ENCODE measurements at regions not wholly inside any gene's neighbourhood (a gene's known extent, or its start where the extent isn't known, plus 50 kb on each side); places are given as distances from the start of the nearest gene placed in this dataset.
A peak's percentile ranks its signal among the peaks of the same experiment; 100 is the strongest.

DNA sequence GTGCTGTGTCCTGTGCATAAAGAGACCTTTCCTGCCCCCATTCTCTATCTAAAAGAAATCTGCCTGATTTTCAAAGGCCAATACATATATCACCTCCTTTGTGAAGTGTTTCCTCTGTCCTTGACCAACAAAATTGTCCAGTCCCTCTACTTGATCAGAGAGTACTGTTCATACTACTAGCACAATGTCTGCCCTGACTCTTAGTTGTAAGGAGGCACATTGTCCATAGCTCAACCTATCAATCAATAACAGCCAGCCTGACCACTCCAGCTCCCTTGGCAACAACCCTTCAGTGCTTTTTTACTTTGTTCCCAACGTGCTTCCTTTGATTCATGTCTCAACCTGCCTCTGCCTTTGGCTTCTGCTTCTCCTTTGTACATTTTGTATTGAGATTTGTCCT, 398.9 kb downstream of the TRIB2 start:
- H3K27me3 Mint-ChIP-seq, result peaks cover 12% of the 10 kb centered on the region
- ATAC-seq (replicated peaks; ENCODE audit: extremely low read depth, poor library complexity, severe bottlenecking), result no peak
- no peak for DNase-seq (ENCODE audit: low spot score in 2 of 2)
- no peaks in the 10 kb centered on the region for H3K9me3 Mint-ChIP-seq
- H3K4me3 Mint-ChIP-seq, result no peak overlapping the region
- no peak overlapping the region for H3K27ac Mint-ChIP-seq (ENCODE audit: low read depth)
- H3K4me1 Mint-ChIP-seq, result no peaks in the 10 kb centered on the region
- no peaks in the 10 kb centered on the region for H3K36me3 Mint-ChIP-seq (ENCODE audit: insufficient read depth)

DNA sequence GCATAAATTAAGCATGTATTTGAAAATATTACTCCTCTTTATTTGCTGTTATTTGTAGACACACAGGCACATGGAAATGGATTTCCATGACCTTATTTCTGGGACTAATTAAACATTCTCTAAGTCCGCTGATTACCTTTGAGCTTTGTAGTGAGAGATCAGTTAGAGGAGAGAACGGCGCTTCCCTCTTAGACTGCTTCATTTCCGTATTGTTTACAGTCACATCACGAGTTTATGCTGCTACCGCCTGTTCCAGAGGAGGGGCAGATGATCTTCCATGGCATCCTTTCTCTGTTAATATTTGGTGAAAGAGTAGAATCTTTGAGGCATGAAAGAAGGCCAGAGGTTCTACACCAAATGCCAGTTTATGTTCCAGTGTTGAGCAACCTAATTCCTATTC, 404.4 kb downstream of the TRIB2 start:
- Mint-ChIP-seq H3K4me3 (no peak overlapping the region), H3K36me3 (ENCODE audit: insufficient read depth) (no peaks in the 10 kb centered on the region), H3K9me3 (no peaks in the 10 kb centered on the region), H3K27me3 (peaks cover 2% of the 10 kb centered on the region), H3K27ac (ENCODE audit: low read depth) (no peak overlapping the region), H3K4me1 (no peaks in the 10 kb centered on the region)
- DNase-seq (ENCODE audit: low spot score in 2 of 2) (no peak), ATAC-seq (replicated peaks; ENCODE audit: extremely low read depth, poor library complexity, severe bottlenecking) (no peak)

DNA sequence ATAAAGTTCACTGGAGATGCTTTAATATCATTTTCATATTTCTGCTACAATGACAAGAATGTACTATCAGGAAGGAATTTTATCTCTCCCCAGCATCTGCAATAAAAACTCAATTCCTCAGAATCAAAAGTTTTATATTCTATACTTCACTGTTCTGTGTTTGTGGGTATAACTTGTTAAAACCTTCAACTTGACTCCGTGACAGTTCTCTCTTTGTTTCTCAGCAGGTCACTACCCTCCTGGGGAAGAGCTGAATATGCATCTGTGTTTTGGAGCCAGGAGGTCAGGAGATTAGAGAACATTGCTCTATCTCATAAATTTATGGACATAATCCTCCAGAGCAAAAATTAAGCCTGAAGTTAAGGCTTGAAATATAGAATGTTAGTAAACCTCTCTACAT, 411.4 kb downstream of the TRIB2 start:
- no peak for ATAC-seq (replicated peaks; ENCODE audit: extremely low read depth, poor library complexity, severe bottlenecking)

DNA sequence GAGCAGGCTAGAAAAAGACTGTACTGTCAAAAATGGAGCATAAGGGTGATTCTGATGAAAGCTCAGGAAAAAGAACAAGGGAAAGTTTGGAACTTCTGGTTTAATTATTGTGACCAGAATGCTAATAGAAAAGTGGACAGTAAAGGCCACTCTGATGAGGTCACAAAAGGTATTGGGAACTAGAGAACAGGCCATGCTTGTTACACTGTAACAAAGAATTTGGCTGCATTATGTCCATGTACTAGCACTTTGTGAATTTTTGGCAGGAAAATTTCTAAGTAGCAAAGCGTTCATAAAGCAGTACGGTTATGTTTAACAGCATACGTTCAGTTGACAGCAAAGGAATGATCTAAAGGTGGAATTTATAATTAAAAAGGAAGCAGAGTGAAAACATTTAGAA, 418.6 kb downstream of the TRIB2 start:
- ATAC-seq (replicated peaks; ENCODE audit: extremely low read depth, poor library complexity, severe bottlenecking), result no peak
- Mint-ChIP-seq H3K4me1 (no peaks in the 10 kb centered on the region), H3K36me3 (ENCODE audit: insufficient read depth) (no peaks in the 10 kb centered on the region), H3K27ac (ENCODE audit: low read depth) (no peak overlapping the region), H3K9me3 (no peaks in the 10 kb centered on the region), H3K4me3 (no peak overlapping the region), H3K27me3 (no peaks in the 10 kb centered on the region)
- DNase-seq (ENCODE audit: low spot score in 2 of 2), result no peak

More for the DNA sequence above, 411.4 kb downstream of the TRIB2 start:
- Mint-ChIP-seq H3K4me3 (no peak overlapping the region), H3K4me1 (no peaks in the 10 kb centered on the region), H3K27me3 (peaks cover 11% of the 10 kb centered on the region), H3K27ac (ENCODE audit: low read depth) (no peak overlapping the region), H3K36me3 (ENCODE audit: insufficient read depth) (no peaks in the 10 kb centered on the region), H3K9me3 (no peaks in the 10 kb centered on the region)
- no peak for DNase-seq (ENCODE audit: low spot score in 2 of 2)

DNA sequence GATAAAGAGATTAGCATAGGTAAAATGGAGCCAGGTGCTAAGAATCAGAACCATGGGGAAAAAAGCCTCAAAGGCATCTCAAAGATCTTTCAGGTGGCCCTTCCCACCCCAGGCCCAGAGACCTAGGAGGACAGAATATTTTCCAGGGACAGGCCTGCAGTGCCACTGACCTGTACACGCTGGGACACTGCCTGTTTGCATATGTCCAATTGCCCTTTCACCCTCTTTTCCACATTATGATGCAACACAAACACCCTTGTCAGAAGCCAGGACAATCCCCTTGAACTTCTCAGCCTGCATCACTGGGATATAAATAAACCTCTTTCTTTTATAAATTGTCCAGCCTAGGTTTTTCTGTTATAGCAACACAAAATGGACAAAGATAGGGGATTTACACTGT, 419.1 kb downstream of the TRIB2 start:
- Mint-ChIP-seq H3K27me3 (no peaks in the 10 kb centered on the region), H3K27ac (ENCODE audit: low read depth) (no peak overlapping the region)

DNA sequence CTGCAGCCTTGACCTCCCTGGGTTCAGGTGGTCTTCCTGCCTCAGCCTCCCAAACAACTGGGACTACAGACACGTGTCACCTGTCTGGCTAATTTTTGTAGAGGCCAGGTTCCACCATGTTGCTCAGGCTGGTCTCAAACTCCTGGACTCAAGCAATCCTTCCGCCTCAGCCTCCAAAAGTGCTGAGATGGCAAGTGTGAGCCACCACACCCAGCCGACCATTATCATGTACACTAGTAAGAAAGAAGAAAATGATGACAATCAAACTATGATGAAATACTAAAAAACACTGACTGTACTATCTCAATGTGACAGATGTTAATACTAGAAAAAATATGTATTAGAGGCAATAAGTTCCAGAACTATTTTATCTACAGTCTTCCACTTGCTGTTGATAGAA, 420.9 kb downstream of the TRIB2 start:
- peaks cover 6% of the 10 kb centered on the region for H3K9me3 Mint-ChIP-seq
- H3K4me3 Mint-ChIP-seq, result no peak overlapping the region
- peaks cover 7% of the 10 kb centered on the region for H3K27me3 Mint-ChIP-seq
- H3K36me3 Mint-ChIP-seq (ENCODE audit: insufficient read depth), result no peaks in the 10 kb centered on the region
- DNase-seq (ENCODE audit: low spot score in 2 of 2) (no peak), ATAC-seq (replicated peaks; ENCODE audit: extremely low read depth, poor library complexity, severe bottlenecking) (no peak)
- H3K4me1 Mint-ChIP-seq, result no peaks in the 10 kb centered on the region
- no peak overlapping the region for H3K27ac Mint-ChIP-seq (ENCODE audit: low read depth)

More for the DNA sequence above, 419.1 kb downstream of the TRIB2 start:
- Mint-ChIP-seq H3K4me1 (no peaks in the 10 kb centered on the region), H3K4me3 (no peak overlapping the region), H3K36me3 (ENCODE audit: insufficient read depth) (no peaks in the 10 kb centered on the region), H3K9me3 (no peaks in the 10 kb centered on the region)
- ATAC-seq (replicated peaks; ENCODE audit: extremely low read depth, poor library complexity, severe bottlenecking), result no peak
- DNase-seq (ENCODE audit: low spot score in 2 of 2), result no peak

DNA sequence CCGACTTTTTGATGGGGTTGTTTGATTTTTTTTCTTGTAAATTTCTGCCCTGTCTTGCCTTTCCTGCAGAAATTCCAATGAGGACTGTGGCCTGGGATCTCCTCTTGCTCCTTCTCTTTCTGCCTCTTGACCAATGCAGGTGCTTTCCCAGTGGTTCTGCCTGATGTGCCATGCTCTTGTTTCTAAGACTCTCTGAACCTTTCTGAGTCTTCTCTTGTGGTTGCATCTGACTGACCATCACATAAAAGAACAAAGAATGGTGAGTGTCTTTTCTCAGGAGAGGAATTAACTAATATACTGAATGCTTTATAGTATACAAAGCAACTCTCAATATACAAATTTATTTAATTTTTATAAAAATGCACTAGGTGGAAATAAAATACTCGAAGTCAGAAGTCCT, 424.6 kb downstream of the TRIB2 start:
- Mint-ChIP-seq H3K4me1 (no peaks in the 10 kb centered on the region), H3K4me3 (no peak overlapping the region), H3K36me3 (ENCODE audit: insufficient read depth) (no peaks in the 10 kb centered on the region), H3K9me3 (peaks cover 6% of the 10 kb centered on the region), H3K27ac (ENCODE audit: low read depth) (no peak overlapping the region), H3K27me3 (peaks cover 8% of the 10 kb centered on the region)
- DNase-seq (ENCODE audit: low spot score in 2 of 2) (no peak), ATAC-seq (replicated peaks; ENCODE audit: extremely low read depth, poor library complexity, severe bottlenecking) (no peak)

DNA sequence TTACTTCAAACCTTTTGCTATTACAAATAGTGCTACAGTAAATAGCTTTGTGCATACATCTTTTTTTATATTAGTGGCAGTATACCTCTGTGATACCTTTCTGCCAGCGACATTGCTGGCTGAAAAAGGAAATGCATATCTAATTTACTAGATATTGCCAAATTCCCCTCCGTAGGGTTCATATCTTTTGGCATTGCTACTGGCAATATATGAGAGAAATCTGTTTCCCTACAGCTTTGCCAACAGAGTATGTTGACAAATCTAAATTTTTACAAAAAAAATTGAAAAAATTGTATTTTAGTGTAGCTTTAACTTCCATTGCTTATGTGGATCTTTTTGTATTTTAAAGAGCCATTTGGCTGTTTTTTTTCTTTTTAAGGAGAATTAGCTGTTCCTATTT, 426.7 kb downstream of the TRIB2 start:
- DNase-seq (ENCODE audit: low spot score in 2 of 2), result no peak
- H3K27ac Mint-ChIP-seq (ENCODE audit: low read depth), result no peak overlapping the region
- H3K4me3 Mint-ChIP-seq, result no peak overlapping the region
- peaks cover 6% of the 10 kb centered on the region for H3K9me3 Mint-ChIP-seq
- no peaks in the 10 kb centered on the region for H3K4me1 Mint-ChIP-seq
- ATAC-seq (replicated peaks; ENCODE audit: extremely low read depth, poor library complexity, severe bottlenecking), result no peak
- H3K27me3 Mint-ChIP-seq, result peaks cover 8% of the 10 kb centered on the region
- H3K36me3 Mint-ChIP-seq (ENCODE audit: insufficient read depth), result no peaks in the 10 kb centered on the region

DNA sequence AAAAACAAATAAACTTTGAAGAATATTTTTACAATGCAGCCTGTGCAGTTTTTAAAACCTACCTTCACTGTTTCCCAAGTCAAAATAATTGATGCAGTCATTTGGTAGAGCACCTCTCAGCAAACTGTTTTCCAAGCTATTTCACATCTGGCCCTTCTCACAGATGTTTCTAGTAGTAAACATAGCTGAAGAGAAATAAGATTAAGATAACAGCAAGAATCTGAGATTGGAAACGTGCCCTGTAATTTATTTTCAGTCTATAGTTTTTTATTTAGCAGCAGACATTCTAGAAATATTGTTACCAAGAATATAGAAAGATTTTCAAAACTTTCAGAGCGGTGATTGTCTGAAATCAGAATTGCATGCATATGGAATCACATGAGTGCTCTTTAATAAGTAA, 440.2 kb downstream of the TRIB2 start:
- no peaks in the 10 kb centered on the region for H3K36me3 Mint-ChIP-seq (ENCODE audit: insufficient read depth)
- H3K27ac Mint-ChIP-seq (ENCODE audit: low read depth), result no peak overlapping the region
- peaks cover 40% of the 10 kb centered on the region for H3K27me3 Mint-ChIP-seq
- no peak overlapping the region for H3K4me3 Mint-ChIP-seq
- H3K4me1 Mint-ChIP-seq, result no peaks in the 10 kb centered on the region
- H3K9me3 Mint-ChIP-seq, result no peaks in the 10 kb centered on the region
- no peak for DNase-seq (ENCODE audit: low spot score in 2 of 2)
- no peak for ATAC-seq (replicated peaks; ENCODE audit: extremely low read depth, poor library complexity, severe bottlenecking)

DNA sequence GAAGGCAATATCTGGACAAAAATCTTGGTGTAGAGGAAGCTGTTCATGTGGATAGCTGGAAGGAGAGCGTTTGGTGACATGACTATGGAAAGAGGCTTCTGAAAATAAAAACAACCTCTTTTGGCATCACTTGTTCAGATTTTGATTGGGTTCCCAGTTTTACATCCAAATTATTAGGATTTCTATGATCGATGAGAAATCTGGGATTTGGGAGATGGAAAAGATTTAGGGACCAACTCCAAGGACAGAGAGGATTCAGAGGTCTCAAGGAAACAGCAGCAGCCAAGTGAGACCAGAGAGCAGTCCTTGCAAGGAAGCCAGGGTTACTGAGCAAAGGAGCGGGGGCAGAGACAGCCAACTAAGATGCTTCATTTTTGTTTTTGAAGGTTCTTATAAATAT, 441.7 kb downstream of the TRIB2 start:
- ATAC-seq (replicated peaks; ENCODE audit: extremely low read depth, poor library complexity, severe bottlenecking) (no peak), DNase-seq (ENCODE audit: low spot score in 2 of 2) (no peak)
- Mint-ChIP-seq H3K27me3 (peaks cover 46% of the 10 kb centered on the region), H3K9me3 (no peaks in the 10 kb centered on the region), H3K4me1 (no peaks in the 10 kb centered on the region), H3K27ac (ENCODE audit: low read depth) (no peak overlapping the region), H3K36me3 (ENCODE audit: insufficient read depth) (no peaks in the 10 kb centered on the region), H3K4me3 (no peak overlapping the region)

DNA sequence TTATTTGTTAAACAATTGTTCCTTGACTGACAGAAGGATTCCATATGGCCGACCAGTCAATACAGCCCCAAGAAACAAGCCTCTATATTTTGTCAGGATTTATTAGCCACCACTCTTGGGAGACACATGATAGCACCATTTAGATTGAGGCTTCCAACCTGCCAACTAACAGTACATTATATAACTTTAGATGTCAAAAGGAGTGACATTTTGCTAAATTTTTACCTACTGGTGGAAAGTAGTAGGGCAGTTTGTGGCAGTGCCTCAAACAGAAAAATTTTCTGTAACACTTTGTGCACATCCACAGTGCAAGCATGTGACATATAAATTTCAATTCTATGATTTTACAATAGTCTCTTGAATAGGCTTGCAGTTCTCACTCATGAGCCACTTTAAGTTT, 464.0 kb downstream of the TRIB2 start:
- ATAC-seq (replicated peaks; ENCODE audit: extremely low read depth, poor library complexity, severe bottlenecking) (no peak), DNase-seq (ENCODE audit: low spot score in 2 of 2) (no peak)
- H3K4me3 Mint-ChIP-seq, result no peak overlapping the region
- no peak overlapping the region for H3K27ac Mint-ChIP-seq (ENCODE audit: low read depth)
- peaks cover 7% of the 10 kb centered on the region for H3K27me3 Mint-ChIP-seq
- no peaks in the 10 kb centered on the region for H3K9me3 Mint-ChIP-seq
- no peaks in the 10 kb centered on the region for H3K36me3 Mint-ChIP-seq (ENCODE audit: insufficient read depth)
- H3K4me1 Mint-ChIP-seq, result no peaks in the 10 kb centered on the region

DNA sequence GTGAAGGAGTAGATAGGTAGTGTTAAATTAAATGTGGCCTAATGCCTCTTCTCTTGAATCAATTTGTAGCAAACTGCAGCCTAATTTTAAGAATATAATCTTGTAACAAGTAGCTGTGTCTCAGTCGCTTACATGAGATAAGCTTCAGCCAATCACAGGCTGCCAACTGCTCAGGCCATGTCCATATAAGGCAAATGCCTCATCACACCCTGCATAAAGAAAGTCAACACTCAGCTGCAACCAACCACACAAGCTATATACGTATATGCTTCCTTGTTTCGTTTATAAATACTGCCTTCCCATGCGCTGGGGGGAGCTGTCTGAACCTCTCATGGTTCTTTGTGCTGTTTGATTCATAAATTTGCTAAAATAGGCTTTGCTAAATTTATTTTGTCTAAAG, 476.3 kb downstream of the TRIB2 start:
- Mint-ChIP-seq H3K27ac (ENCODE audit: low read depth) (no peak overlapping the region), H3K36me3 (ENCODE audit: insufficient read depth) (no peaks in the 10 kb centered on the region), H3K9me3 (no peaks in the 10 kb centered on the region), H3K4me1 (no peaks in the 10 kb centered on the region), H3K4me3 (no peak overlapping the region), H3K27me3 (no peaks in the 10 kb centered on the region)
- no peak for DNase-seq (ENCODE audit: low spot score in 2 of 2)
- peak; percentile 46 for ATAC-seq (replicated peaks; ENCODE audit: extremely low read depth, poor library complexity, severe bottlenecking)

DNA sequence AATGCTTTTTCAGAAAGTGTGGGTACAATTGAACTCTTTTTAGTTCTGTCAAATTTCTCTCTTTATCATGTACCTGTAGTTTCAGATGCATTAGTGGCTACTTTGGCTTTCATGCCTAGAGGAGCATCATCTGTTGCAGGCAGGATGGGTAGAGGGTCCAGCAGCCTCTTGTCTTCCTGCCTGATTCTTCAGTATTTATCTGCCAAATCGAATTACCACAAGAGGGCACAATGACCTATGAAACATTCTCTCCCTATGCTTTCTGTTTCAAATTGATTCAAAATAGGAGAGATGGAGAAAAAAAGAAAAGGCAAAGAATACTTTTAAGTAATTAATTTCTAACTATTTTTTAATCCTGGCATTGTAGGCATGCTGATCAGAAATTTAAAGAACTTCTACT, 477.2 kb downstream of the TRIB2 start:
- no peaks in the 10 kb centered on the region for H3K4me1 Mint-ChIP-seq
- H3K27ac Mint-ChIP-seq (ENCODE audit: low read depth), result no peak overlapping the region
- ATAC-seq (replicated peaks; ENCODE audit: extremely low read depth, poor library complexity, severe bottlenecking) (no peak), DNase-seq (ENCODE audit: low spot score in 2 of 2) (no peak)
- no peak overlapping the region for H3K4me3 Mint-ChIP-seq
- H3K9me3 Mint-ChIP-seq, result no peaks in the 10 kb centered on the region
- no peaks in the 10 kb centered on the region for H3K27me3 Mint-ChIP-seq
- no peaks in the 10 kb centered on the region for H3K36me3 Mint-ChIP-seq (ENCODE audit: insufficient read depth)

DNA sequence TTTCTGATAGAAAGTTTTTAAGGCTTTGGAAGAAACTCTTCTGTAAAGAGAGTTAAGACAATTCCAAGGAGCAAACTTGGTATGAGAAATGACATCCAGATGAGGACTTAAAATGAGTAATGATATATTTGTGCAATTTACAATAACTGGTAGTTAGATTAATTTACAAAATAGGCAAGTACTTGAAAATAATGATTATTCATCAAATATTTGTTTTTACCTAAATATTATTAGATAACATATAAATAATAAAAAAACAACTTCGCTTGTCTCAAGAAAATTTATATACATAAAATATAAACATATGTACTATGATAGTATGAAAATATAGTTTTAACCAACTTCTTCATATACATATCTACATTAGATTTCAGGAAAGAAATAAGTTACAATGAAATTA, 478.5 kb downstream of the TRIB2 start:
- DNase-seq (ENCODE audit: low spot score in 2 of 2), result no peak
- no peak for ATAC-seq (replicated peaks; ENCODE audit: extremely low read depth, poor library complexity, severe bottlenecking)
- Mint-ChIP-seq H3K36me3 (ENCODE audit: insufficient read depth) (no peaks in the 10 kb centered on the region), H3K27me3 (no peaks in the 10 kb centered on the region), H3K27ac (ENCODE audit: low read depth) (no peak overlapping the region), H3K9me3 (no peaks in the 10 kb centered on the region), H3K4me3 (no peak overlapping the region), H3K4me1 (no peaks in the 10 kb centered on the region)

Data from central memory CD8-positive, alpha-beta T cell (primary cell).